ENCODE measurements at regions not wholly inside any gene's neighbourhood (a gene's known extent, or its start where the extent isn't known, plus 50 kb on each side); places are given as distances from the start of the nearest gene placed in this dataset.
"Not testable (repeated sequence)": the region's sequence is repeated elsewhere in the genome, so short reads cannot be mapped to it uniquely, and the experiment has no call there.

- not testable (repeated sequence) for DNase-seq (ENCODE audit: extremely low read depth in 1 of 11, low read depth in 9 of 11, low spot score in 4 of 11)
Observed at GRCh38 chr16:22572331-22573224, 61.9 kb downstream of the NPIPB5 start.

DNA sequence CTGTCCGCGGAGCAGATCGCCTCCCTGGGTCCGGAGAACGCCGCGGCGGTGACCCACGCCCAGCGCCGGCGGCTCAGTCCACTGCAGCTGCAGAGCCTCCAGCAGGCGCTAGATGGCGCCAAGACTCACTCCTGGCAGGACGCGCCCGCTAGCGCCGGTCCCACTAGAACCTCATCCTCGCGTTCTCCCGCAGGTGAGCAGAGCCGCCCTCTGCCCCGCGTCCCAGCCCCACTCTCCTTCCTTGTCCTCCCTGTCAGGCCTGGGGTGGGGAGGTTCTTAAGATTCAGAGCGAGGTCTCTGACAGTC, 62.5 kb downstream of the NPIPB5 start:
- not testable (repeated sequence) for DNase-seq (ENCODE audit: extremely low read depth in 1 of 11, low read depth in 9 of 11, low spot score in 4 of 11)

DNA sequence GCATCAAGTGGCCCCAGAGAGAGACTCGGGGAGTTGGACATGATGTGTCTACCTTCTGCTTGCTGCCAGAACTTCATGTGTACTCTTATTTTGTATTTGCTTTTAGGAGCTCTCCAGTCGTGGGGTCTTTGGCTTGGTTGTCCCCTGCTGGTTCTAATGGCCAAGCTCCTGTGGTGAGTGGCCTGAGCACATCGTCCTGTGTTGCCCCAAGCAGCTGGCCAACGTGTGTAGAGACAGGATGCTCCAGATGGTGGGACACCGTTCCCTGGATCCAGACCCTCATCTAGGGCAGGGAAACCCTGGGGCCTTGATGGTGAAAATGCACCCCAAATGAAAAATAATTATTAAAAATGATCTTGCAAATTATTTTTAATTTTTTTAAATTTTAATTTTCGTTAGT, 65.8 kb downstream of the NPIPB5 start:
- DNase-seq (ENCODE audit: extremely low read depth in 1 of 11, low read depth in 9 of 11, low spot score in 4 of 11) = not testable (repeated sequence)

DNA sequence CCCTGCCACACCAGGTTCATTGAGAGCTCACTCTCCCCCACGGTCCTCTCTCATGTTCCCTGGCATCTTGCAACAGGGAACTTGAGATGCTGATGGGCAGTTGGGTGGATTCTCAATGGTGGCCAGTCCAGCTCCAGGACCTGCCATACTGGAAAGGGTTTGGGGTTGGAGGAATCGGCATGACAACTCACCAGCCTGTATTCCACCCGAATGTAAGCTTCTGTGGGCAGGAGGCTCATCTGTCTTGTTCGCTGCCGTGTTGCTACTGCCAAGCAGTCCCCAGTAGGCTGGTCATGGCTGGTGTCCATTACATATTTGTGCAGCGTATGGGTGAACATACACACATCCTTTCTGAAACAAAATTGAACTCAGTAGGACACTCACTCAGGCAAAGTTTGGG, 72.5 kb downstream of the NPIPB5 start:
- DNase-seq (ENCODE audit: extremely low read depth in 1 of 11, low read depth in 9 of 11, low spot score in 4 of 11) = not testable (repeated sequence)

- DNase-seq (ENCODE audit: extremely low read depth in 1 of 11, low read depth in 9 of 11, low spot score in 4 of 11) = not testable (repeated sequence)
Observed at GRCh38 chr16:22584459-22584858, 73.8 kb downstream of the NPIPB5 start.

GRCh38 chr16:22584941-22585340, 74.2 kb downstream of the NPIPB5 start:
- DNase-seq (ENCODE audit: extremely low read depth in 1 of 11, low read depth in 9 of 11, low spot score in 4 of 11) = not testable (repeated sequence)

GRCh38 chr16:22585431-22585830, 74.7 kb downstream of the NPIPB5 start:
- DNase-seq (ENCODE audit: extremely low read depth in 1 of 11, low read depth in 9 of 11, low spot score in 4 of 11) = not testable (repeated sequence)

DNA sequence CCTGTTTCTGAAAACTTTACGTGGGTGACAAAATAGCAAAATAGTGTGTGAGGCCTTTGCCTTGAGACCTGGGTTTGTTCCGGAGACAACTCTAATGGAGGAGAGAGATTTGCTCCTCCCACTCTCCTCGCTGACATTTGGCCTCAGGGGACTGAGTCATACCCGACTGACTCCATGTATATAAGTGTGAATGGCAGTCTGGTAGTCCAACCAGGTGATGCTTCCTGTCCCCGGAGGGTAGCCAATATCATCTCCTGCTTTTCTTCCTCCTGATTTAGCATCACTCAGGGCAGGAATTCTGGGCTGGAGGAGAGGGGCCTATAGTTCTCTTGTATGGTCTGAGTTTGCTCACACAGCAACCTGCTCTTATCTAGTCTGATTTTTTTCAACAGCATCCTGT, 76.0 kb downstream of the NPIPB5 start:
- not testable (repeated sequence) for DNase-seq (ENCODE audit: extremely low read depth in 1 of 11, low read depth in 9 of 11, low spot score in 4 of 11)

GRCh38 chr16:22589757-22590156, 79.1 kb downstream of the NPIPB5 start:
- DNase-seq (ENCODE audit: extremely low read depth in 1 of 11, low read depth in 9 of 11, low spot score in 4 of 11) = not testable (repeated sequence)

DNA sequence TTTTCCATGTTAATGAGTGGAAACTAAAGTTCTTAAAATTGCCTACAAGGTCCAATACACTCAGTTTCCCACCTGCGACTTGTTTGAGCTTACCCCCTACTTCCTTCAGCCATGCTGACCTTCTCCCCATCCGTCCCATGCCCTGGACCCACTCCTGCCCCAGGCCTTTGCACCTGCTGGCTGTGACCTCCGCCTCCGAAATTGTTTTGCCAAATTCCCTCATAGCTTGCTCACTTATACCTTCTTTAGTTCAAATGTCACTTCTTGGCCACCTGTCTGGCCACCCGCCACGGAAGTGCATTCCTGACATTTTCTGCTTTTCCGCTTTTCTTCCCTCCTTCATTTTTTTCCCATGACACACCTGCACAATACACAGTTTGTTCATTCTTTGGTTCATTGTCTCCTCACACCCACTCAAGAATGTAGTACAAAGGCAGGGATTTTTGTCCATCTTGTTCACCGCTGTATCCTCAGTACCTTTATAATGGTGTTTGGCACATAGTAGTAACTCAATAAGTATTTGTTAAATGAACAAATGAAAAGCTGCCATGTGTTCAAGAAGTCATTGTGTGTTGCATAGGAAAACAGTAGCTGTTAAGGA, 85.9 kb downstream of the NPIPB5 start:
- not testable (repeated sequence) for DNase-seq (ENCODE audit: extremely low read depth in 1 of 11, low read depth in 9 of 11, low spot score in 4 of 11)

DNA sequence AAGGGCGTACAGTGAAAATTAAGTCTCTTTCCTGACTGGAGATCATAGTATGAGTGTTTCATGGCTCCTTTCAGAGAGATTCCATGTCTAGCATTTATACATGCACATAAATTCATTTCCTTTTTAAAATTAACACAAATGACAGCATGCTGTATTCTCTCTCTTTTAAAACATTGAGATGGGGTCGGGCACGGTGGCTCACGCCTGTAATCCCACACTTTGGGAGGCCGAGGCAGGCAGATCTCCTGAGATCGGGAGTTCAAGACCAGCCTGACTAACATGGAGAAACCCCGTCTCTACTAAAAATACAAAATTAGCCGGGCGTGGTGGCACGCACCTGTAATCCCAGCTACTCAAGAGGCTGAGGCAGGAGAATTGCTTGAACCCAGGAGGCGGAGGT, 93.1 kb downstream of the NPIPB5 start:
- DNase-seq (ENCODE audit: extremely low read depth in 1 of 11, low read depth in 9 of 11, low spot score in 4 of 11) = not testable (repeated sequence)

GRCh38 chr16:22606619-22607018, 95.9 kb downstream of the NPIPB5 start:
- not testable (repeated sequence) for DNase-seq (ENCODE audit: extremely low read depth in 1 of 11, low read depth in 9 of 11, low spot score in 4 of 11)

DNA sequence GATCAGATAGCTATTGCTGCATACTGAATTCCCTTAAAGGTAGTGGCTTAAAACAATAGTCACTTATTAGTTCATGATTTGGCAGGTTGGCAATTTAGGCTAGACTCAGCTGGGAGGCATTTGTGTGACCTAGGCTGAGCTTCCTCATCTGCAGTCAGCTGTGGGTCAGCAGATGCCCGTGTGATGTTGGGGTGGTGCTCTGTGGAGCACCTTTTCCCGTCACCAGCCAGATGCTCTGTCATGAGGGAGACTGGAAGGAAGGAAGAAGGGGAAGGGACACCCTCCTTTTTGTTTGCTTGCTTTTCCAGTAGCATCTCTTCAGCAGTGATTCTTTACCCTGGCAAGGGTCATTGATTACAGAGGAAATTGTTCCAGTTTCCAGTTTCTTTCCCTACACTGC, 99.1 kb downstream of the NPIPB5 start:
- DNase-seq (ENCODE audit: extremely low read depth in 1 of 11, low read depth in 9 of 11, low spot score in 4 of 11) = not testable (repeated sequence)

- DNase-seq (ENCODE audit: extremely low read depth in 1 of 11, low read depth in 9 of 11, low spot score in 4 of 11) = not testable (repeated sequence)
Observed at GRCh38 chr16:22611128-22611527, 100.4 kb downstream of the NPIPB5 start.

DNA sequence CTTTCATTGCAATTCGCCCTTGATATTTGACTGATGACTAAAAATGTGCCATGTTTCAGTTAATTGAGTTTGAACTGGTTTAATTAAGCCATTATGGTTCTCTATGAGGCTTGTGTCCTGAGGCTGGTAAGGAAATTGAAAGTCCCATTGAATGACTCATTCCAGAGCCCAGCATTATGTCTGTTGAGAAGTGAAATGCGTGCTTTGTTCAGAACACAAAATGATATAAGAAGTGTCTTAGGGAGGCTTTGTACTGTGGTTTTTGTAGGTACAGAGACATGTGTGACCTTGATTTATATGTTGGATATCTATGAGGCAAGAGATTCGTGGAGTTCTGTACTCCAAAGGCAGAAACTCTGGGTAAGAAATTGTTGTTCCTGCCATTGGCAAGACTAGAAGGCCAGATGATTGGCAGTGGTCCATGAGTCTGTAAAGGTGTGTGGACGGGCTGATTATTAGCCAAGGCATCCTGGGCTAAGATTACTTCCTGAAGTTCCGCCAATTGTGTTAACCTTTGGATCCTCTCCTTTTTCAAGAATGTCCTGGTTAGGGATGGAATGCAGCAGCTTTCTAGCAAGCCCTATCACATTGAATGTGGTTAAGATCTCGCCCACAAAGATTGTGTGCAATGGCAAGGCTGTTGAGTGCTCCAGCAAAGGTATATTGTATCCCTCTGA, 103.7 kb downstream of the NPIPB5 start:
- DNase-seq (ENCODE audit: extremely low read depth in 1 of 11, low read depth in 9 of 11, low spot score in 4 of 11) = peak in 1 of 11 donors; percentile 46

DNA sequence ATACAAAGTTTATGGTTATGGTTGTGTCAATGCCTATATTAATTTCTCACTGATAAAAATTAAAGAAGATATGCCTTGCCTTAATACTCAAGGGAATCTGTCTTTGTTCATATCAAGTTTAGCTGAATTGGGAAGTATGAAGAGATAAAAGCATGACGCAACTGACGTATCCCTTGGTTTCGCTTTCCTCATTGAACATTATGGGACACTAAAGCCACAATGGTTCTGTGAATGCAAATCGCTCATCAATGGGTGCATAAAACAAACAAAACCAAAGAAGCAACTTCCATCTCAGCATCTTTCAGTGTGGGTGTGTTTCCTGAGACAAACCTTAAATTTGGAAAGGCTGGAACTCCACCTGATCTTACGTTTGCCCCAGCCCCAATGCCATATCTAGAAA, 108.2 kb downstream of the NPIPB5 start:
- no peak for DNase-seq (ENCODE audit: extremely low read depth in 1 of 11, low read depth in 9 of 11, low spot score in 4 of 11)

GRCh38 chr16:22621586-22622155, 111.0 kb downstream of the NPIPB5 start:
- DNase-seq (ENCODE audit: extremely low read depth in 1 of 11, low read depth in 9 of 11, low spot score in 4 of 11) = peak in 4 of 11 donors; percentile 2 to 53 (median 16)

- DNase-seq (ENCODE audit: extremely low read depth in 1 of 11, low read depth in 9 of 11, low spot score in 4 of 11) = no peak
Observed at GRCh38 chr16:22622703-22623102, 112.0 kb downstream of the NPIPB5 start.

DNA sequence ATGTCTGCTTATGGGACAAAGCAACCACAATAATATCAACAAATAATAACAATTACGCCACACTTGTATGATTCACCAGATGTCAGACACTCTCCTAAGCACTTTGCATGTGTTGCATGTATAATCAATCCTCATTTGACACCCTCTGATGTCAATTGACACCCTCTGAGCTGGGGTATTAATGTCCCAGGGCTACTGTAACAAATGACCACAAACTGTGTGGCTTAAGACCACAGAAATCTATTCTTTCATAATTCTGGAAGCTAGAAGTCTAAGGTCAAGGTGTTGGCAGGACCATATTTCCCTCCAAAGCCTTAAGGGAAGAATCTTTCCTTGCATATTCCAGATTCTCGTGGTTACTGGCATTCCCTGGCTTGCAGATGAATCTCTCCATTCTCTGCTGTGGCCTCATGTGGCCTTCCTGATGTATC, 112.7 kb downstream of the NPIPB5 start:
- no peak for DNase-seq (ENCODE audit: extremely low read depth in 1 of 11, low read depth in 9 of 11, low spot score in 4 of 11)
